CD4-positive, alpha-beta T cell treated with Interferon alpha-2 for 1 hour (primary cell): ENCODE measurements at regions not wholly inside any gene's neighbourhood (a gene's known extent, or its start where the extent isn't known, plus 50 kb on each side); places are given as distances from the start of the nearest gene placed in this dataset.

Experiments
- DNase-seq, 2 donors: peaks; one replicate each; pipeline ENCODE4 v3.0.0-alpha.2; 2020 to 2022

GRCh38 chr5:8870349-8870958, 675.4 kb downstream of the SEMA5A start:
- no peak for DNase-seq

GRCh38 chr5:8870959-8871355, 674.9 kb downstream of the SEMA5A start:
- no peak for DNase-seq

GRCh38 chr5:8871446-8871845, 674.4 kb downstream of the SEMA5A start:
- no peak for DNase-seq

GRCh38 chr5:8875722-8876121, 670.2 kb downstream of the SEMA5A start:
- DNase-seq, result no peak

GRCh38 chr5:8879248-8879647, 666.6 kb downstream of the SEMA5A start:
- DNase-seq, result no peak

GRCh38 chr5:8884029-8884428, 661.8 kb downstream of the SEMA5A start:
- DNase-seq, result no peak

GRCh38 chr5:8892926-8893325, 652.9 kb downstream of the SEMA5A start:
- DNase-seq, result no peak

- no peak for DNase-seq
These were observed 651.8 kb downstream of the SEMA5A start for GRCh38 chr5:8894031-8894430.

GRCh38 chr5:8895062-8895461, 650.8 kb downstream of the SEMA5A start:
- no peak for DNase-seq

GRCh38 chr5:8895599-8895998, 650.3 kb downstream of the SEMA5A start:
- no peak for DNase-seq

- DNase-seq, result no peak
These were observed 648.6 kb downstream of the SEMA5A start for GRCh38 chr5:8897316-8897715.

- no peak for DNase-seq
These were observed 640.9 kb downstream of the SEMA5A start for GRCh38 chr5:8905021-8905420.

- no peak for DNase-seq
These were observed 639.4 kb downstream of the SEMA5A start for GRCh38 chr5:8906303-8906967.

- DNase-seq, result no peak
These were observed 638.6 kb downstream of the SEMA5A start for GRCh38 chr5:8907168-8907868.

- no peak for DNase-seq
These were observed 637.7 kb downstream of the SEMA5A start for GRCh38 chr5:8908055-8908683.

- no peak for DNase-seq
These were observed 633.8 kb downstream of the SEMA5A start for GRCh38 chr5:8912106-8912505.

GRCh38 chr5:8913522-8913921, 632.4 kb downstream of the SEMA5A start:
- DNase-seq, result no peak

GRCh38 chr5:8919096-8919495, 626.8 kb downstream of the SEMA5A start:
- no peak for DNase-seq

GRCh38 chr5:8923526-8923925, 622.3 kb downstream of the SEMA5A start:
- no peak for DNase-seq

GRCh38 chr5:8924054-8924793, 621.7 kb downstream of the SEMA5A start:
- no peak for DNase-seq

- DNase-seq, result no peak
These were observed 615.9 kb downstream of the SEMA5A start for GRCh38 chr5:8930021-8930420.

- DNase-seq, result no peak
These were observed 611.4 kb downstream of the SEMA5A start for GRCh38 chr5:8934455-8934854.

- no peak for DNase-seq
These were observed 604.9 kb downstream of the SEMA5A start for GRCh38 chr5:8940934-8941333.
